Ishikawa (cell line): ENCODE measurements at regions not wholly inside any gene's neighbourhood (a gene's known extent, or its start where the extent isn't known, plus 50 kb on each side); places are given as distances from the start of the nearest gene placed in this dataset.

ENCODE experiments used
- CEBPB ChIP-seq: IDR thresholded peaks from 2 replicates; pipeline ENCODE4 v1.6.1; 2012
- CREB1 ChIP-seq: IDR thresholded peaks from 2 replicates; pipeline ENCODE4 v1.6.1; 2012; ENCODE audit warnings: low read depth
- EGR1 ChIP-seq: IDR thresholded peaks from 2 replicates; pipeline ENCODE4 v1.6.1; 2012
- EP300 ChIP-seq: IDR thresholded peaks from 2 replicates; pipeline ENCODE4 v1.6.1; 2012; ENCODE audit warnings: borderline replicate concordance
- FOXM1 ChIP-seq: IDR thresholded peaks from 2 replicates; pipeline ENCODE4 v1.6.1; 2012; ENCODE audit warnings: low read depth, borderline replicate concordance
- NFIC ChIP-seq: IDR thresholded peaks from 2 replicates; pipeline ENCODE4 v1.6.1; 2012
- RAD21 ChIP-seq: IDR thresholded peaks from 2 replicates; pipeline ENCODE4 v1.6.1; 2012; ENCODE audit warnings: low read depth
- TAF1 ChIP-seq: IDR thresholded peaks from 2 replicates; pipeline ENCODE4 v1.6.1; 2012; ENCODE audit warnings: low read depth, mild to moderate bottlenecking
- TCF12 ChIP-seq: IDR thresholded peaks from 2 replicates; pipeline ENCODE4 v1.6.1; 2012; ENCODE audit warnings: low read depth
- TEAD4 ChIP-seq: IDR thresholded peaks from 2 replicates; pipeline ENCODE4 v1.6.1; 2012
- YY1 ChIP-seq: IDR thresholded peaks from 2 replicates; pipeline ENCODE4 v1.6.1; 2012; ENCODE audit warnings: low read depth
- ZBTB7A ChIP-seq: IDR thresholded peaks from 2 replicates; pipeline ENCODE4 v1.6.1; 2012; ENCODE audit warnings: low read depth
- TF ChIP-seq, protein P1 (sequence below): IDR thresholded peaks from 2 replicates; pipeline ENCODE4 v1.6.1; 2012; ENCODE audit warnings: low read depth, mild to moderate bottlenecking
- TF ChIP-seq, protein P2 (sequence below): IDR thresholded peaks from 2 replicates; pipeline ENCODE4 v1.6.1; 2012
- TF ChIP-seq, protein P3 (sequence below): IDR thresholded peaks from 2 replicates; pipeline ENCODE4 v1.6.1; 2012

DNA sequence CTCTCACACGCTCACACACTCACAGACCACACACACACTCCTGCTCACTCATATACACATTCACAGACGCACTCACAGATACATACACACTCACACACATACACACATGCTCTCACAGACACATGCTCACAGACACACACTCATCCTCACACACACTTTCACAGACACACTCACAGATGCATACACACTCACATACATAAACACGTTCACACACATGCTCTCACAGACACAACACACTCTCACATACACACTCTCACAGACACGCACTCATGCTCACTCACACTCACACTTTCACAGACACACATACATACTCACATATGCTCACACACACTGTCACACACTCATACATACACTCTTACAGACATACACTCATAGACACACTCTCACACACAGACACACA lies 82.2 kb downstream of the IRX2 start:
- TF ChIP-seq NFIC (no peak), TCF12 (no peak), TEAD4 (no peak), EP300 (no peak), FOXM1 (no peak), ZBTB7A (no peak), EGR1 (no peak), TAF1 (no peak), CEBPB (no peak), YY1 (no peak)
- TF ChIP-seq, protein P1, sequence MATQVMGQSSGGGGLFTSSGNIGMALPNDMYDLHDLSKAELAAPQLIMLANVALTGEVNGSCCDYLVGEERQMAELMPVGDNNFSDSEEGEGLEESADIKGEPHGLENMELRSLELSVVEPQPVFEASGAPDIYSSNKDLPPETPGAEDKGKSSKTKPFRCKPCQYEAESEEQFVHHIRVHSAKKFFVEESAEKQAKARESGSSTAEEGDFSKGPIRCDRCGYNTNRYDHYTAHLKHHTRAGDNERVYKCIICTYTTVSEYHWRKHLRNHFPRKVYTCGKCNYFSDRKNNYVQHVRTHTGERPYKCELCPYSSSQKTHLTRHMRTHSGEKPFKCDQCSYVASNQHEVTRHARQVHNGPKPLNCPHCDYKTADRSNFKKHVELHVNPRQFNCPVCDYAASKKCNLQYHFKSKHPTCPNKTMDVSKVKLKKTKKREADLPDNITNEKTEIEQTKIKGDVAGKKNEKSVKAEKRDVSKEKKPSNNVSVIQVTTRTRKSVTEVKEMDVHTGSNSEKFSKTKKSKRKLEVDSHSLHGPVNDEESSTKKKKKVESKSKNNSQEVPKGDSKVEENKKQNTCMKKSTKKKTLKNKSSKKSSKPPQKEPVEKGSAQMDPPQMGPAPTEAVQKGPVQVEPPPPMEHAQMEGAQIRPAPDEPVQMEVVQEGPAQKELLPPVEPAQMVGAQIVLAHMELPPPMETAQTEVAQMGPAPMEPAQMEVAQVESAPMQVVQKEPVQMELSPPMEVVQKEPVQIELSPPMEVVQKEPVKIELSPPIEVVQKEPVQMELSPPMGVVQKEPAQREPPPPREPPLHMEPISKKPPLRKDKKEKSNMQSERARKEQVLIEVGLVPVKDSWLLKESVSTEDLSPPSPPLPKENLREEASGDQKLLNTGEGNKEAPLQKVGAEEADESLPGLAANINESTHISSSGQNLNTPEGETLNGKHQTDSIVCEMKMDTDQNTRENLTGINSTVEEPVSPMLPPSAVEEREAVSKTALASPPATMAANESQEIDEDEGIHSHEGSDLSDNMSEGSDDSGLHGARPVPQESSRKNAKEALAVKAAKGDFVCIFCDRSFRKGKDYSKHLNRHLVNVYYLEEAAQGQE, result no peak
- TF ChIP-seq, protein P2, sequence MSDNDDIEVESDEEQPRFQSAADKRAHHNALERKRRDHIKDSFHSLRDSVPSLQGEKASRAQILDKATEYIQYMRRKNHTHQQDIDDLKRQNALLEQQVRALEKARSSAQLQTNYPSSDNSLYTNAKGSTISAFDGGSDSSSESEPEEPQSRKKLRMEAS, result no peak
- TF ChIP-seq, protein P3, sequence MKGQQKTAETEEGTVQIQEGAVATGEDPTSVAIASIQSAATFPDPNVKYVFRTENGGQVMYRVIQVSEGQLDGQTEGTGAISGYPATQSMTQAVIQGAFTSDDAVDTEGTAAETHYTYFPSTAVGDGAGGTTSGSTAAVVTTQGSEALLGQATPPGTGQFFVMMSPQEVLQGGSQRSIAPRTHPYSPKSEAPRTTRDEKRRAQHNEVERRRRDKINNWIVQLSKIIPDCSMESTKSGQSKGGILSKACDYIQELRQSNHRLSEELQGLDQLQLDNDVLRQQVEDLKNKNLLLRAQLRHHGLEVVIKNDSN, result no peak

DNA sequence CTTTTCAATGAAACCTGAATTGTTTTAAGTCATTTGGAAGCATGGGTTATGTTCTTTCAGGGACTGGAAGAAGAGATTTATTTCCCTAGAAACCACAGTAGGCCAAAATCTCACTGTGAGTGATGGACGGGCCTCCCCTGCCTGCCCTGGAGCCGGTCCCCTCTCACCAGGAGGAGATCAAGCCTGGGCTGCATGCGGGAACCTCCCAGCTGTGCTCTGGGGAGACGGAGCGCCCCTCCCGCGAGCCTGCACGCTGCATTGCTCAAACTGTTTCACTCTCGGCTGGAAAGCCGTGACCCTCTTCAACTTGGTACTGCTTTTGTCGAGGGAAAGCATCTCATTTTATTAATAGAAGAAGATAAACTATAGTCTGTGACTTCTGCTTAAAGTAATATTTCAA lies 85.4 kb downstream of the IRX2 start:
- TF ChIP-seq EP300 (no peak), TEAD4 (no peak), TCF12 (no peak), ZBTB7A (no peak), RAD21 (no peak), NFIC (no peak), CEBPB (no peak), TAF1 (no peak), CREB1 (no peak), EGR1 (no peak), FOXM1 (no peak)
- TF ChIP-seq, protein P2, result no peak
- TF ChIP-seq, protein P1, result no peak
- TF ChIP-seq, protein P3, result no peak

DNA sequence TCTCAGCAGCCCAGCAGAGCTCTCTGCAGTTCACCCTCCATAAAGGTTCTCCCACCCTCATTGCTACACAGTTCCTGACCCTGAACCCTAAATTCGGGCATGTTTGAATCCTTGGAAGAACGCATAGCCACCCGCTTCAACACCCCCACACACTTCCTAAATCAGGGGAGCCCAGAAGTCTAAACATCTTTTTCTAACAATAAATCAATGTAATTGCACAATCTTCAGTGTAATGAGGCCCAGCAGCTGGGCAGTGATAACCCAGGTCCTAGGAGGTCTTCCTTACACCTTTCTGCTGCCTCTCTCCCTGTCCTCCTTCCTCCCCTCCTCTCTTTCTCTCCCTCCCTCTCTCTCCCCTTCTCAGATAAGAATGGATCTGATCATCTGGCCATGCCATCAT lies 88.0 kb downstream of the IRX2 start:
- TF ChIP-seq CREB1, result no peak
- TF ChIP-seq, protein P2, result no peak
- no peak for TF ChIP-seq NFIC
- no peak for TF ChIP-seq YY1
- no peak for TF ChIP-seq RAD21
- no peak for TF ChIP-seq TEAD4
- TF ChIP-seq ZBTB7A, result no peak
- no peak for TF ChIP-seq EGR1

DNA sequence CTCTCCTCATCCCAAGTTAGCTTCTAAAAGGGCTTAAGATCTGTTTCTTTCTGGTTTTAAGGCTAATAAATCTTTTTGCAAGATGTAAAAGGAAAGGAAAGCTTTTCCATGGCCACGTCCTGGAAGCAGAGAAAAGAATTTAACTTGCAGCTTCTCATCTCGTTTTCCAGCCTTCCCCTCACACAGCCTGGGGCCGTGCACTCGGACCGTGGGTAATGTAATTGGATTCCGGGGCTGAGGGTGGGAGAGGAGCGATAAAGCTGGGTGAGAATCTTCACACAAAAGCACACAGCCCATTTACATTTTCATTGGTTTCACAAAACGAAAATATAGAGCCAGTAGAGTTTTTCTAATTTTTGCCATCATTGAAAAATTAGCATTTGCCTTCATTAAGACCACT lies 91.2 kb downstream of the IRX2 start:
- TF ChIP-seq, protein P1, result no peak
- TF ChIP-seq YY1 (no peak), CEBPB (no peak), TAF1 (no peak), EP300 (no peak), EGR1 (no peak), TCF12 (no peak), CREB1 (no peak), TEAD4 (no peak), FOXM1 (no peak), ZBTB7A (no peak), NFIC (no peak), RAD21 (no peak)
- TF ChIP-seq, protein P2, result no peak
- TF ChIP-seq, protein P3, result no peak
